ENCODE measurements at regions not wholly inside any gene's neighbourhood (a gene's known extent, or its start where the extent isn't known, plus 50 kb on each side); places are given as distances from the start of the nearest gene placed in this dataset.
A peak's percentile ranks its signal among the peaks of the same experiment; 100 is the strongest.

GRCh38 chr15:98480844-98481243 is 167.5 kb upstream of the IGF1R start:
- no peak for DNase-seq

- no peak for DNase-seq
Observed at GRCh38 chr15:98483575-98484130, 164.7 kb upstream of the IGF1R start.

GRCh38 chr15:98484914-98485313 is 163.4 kb upstream of the IGF1R start:
- DNase-seq = no peak

- DNase-seq = no peak
Observed at GRCh38 chr15:98485451-98485850, 162.9 kb upstream of the IGF1R start.

GRCh38 chr15:98493966-98494511 is 154.3 kb upstream of the IGF1R start:
- no peak for DNase-seq

- DNase-seq = no peak
Observed at GRCh38 chr15:98501192-98501591, 147.1 kb upstream of the IGF1R start.

GRCh38 chr15:98501632-98502031 is 146.7 kb upstream of the IGF1R start:
- DNase-seq = no peak

- DNase-seq = no peak
Observed at GRCh38 chr15:98503970-98504369, 144.4 kb upstream of the IGF1R start.

- DNase-seq = no peak
Observed at GRCh38 chr15:98504998-98505397, 143.3 kb upstream of the IGF1R start.

GRCh38 chr15:98505611-98506031 is 142.7 kb upstream of the IGF1R start:
- no peak for DNase-seq

- DNase-seq = no peak
Observed at GRCh38 chr15:98506172-98506571, 142.2 kb upstream of the IGF1R start.

- no peak for DNase-seq
Observed at GRCh38 chr15:98506711-98507110, 141.6 kb upstream of the IGF1R start.

- DNase-seq = no peak
Observed at GRCh38 chr15:98513428-98513986, 134.8 kb upstream of the IGF1R start.

- DNase-seq = no peak
Observed at GRCh38 chr15:98514034-98514622, 134.2 kb upstream of the IGF1R start.

GRCh38 chr15:98518823-98519561 is 129.3 kb upstream of the IGF1R start:
- DNase-seq = peak; percentile 63

- DNase-seq = no peak
Observed at GRCh38 chr15:98519767-98520550, 128.4 kb upstream of the IGF1R start.

GRCh38 chr15:98522127-98522526 is 126.2 kb upstream of the IGF1R start:
- DNase-seq = no peak

GRCh38 chr15:98523912-98524662 is 124.3 kb upstream of the IGF1R start:
- no peak for DNase-seq

- DNase-seq = peak; percentile 63
Observed at GRCh38 chr15:98524838-98525660, 123.3 kb upstream of the IGF1R start.

- DNase-seq = no peak
Observed at GRCh38 chr15:98525661-98526001, 122.7 kb upstream of the IGF1R start.

GRCh38 chr15:98526094-98526493 is 122.2 kb upstream of the IGF1R start:
- DNase-seq = no peak

Data from right kidney (tissue), 1 donor.